Peyer's patch (tissue), 4 donors: ENCODE measurements at regions not wholly inside any gene's neighbourhood (a gene's known extent, or its start where the extent isn't known, plus 50 kb on each side); places are given as distances from the start of the nearest gene placed in this dataset.

Experiments used
- POLR2A ChIP-seq, 2 donors: fragments of 450-650 bp; IDR thresholded peaks; one replicate each; pipeline ENCODE4 v1.5.1; 2017; ENCODE audit warnings: antibody characterized with exemption in 2 of 2, mild to moderate bottlenecking in 2 of 2, moderate library complexity in 2 of 2
- TF ChIP-seq, protein P1 (sequence below), 6 experiments: fragments of 450-650 bp in 4 of 6; fragments of 200-600 bp in 2 of 6; sonication (generic) in 1 of 6; IDR thresholded peaks; one replicate each; pipeline ENCODE4 v1.5.1; 2017 to 2019; ENCODE audit warnings: antibody characterized with exemption in 6 of 6, mild to moderate bottlenecking in 3 of 6, moderate library complexity in 1 of 6

- TF ChIP-seq, protein P1, sequence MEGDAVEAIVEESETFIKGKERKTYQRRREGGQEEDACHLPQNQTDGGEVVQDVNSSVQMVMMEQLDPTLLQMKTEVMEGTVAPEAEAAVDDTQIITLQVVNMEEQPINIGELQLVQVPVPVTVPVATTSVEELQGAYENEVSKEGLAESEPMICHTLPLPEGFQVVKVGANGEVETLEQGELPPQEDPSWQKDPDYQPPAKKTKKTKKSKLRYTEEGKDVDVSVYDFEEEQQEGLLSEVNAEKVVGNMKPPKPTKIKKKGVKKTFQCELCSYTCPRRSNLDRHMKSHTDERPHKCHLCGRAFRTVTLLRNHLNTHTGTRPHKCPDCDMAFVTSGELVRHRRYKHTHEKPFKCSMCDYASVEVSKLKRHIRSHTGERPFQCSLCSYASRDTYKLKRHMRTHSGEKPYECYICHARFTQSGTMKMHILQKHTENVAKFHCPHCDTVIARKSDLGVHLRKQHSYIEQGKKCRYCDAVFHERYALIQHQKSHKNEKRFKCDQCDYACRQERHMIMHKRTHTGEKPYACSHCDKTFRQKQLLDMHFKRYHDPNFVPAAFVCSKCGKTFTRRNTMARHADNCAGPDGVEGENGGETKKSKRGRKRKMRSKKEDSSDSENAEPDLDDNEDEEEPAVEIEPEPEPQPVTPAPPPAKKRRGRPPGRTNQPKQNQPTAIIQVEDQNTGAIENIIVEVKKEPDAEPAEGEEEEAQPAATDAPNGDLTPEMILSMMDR (IDR thresholded peaks at IDR 0.05), result no peak
- no peak for TF ChIP-seq POLR2A (IDR thresholded peaks at IDR 0.05)
Observed at GRCh38 chrX:39745818-39746217, 351.9 kb downstream of the BCOR start.
